ENCODE measurements at regions not wholly inside any gene's neighbourhood (a gene's known extent, or its start where the extent isn't known, plus 50 kb on each side); places are given as distances from the start of the nearest gene placed in this dataset.

DNA sequence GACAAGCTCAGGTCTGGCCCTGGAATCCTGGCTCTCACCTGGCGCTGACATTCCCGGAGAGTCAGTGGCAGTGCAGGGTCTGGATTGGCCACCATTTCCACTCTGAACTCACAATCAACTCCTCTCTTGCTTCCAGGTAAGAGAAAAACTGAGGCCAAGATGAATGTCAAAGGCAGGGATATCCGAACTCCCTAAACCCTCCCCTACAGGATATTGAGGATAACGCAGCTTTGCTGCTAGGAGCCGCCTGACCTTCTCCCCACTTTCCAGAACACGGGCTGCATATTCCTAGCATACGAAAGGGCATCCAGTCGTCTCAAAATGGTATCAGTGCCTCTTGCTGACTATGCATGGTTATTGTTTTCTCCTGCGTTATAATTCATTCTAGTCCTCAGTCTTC is 473.4 kb downstream of the SOX9 start:
- Histone ChIP-seq H3K27me3 (replicated peaks) (peaks cover 23% of the 10 kb centered on the region), H3K9me3 (replicated peaks) (0 out of 2 replicates have a peak, but pooled peaks cover 4% of the 10 kb centered on the region), H3K4me3 (no peak overlapping the region), H3K4me1 (replicated peaks) (peaks cover 21% of the 10 kb centered on the region), H3K27ac (no peak overlapping the region), H3K36me3 (peaks cover 4% of the 10 kb centered on the region; the same call in 1 of the 2 replicates)
- DNase-seq (ENCODE audit: low read depth in 1 of 2, low spot score in 2 of 2): no peak

Measured in SJSA1 (cell line).